ENCODE measurements at regions not wholly inside any gene's neighbourhood (a gene's known extent, or its start where the extent isn't known, plus 50 kb on each side); places are given as distances from the start of the nearest gene placed in this dataset.

DNA sequence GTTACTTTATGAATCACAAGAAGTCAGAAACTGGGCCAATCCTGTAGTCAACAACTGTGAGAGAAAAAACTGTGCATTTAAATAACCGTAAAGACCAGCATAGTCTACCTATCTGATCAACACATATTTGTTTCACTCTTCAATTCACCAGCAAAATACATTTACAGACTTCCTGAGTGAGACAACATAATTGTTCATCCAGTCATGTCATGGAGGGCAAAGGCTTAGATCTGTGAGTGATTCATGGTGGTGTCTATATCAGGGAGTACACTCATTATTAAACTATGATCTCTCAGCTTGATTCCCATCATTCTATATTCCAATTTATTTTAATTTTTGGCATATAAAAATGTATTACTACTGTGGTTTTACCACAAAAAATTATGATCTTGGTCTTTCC is 694.6 kb downstream of the DNAH5 start:
- no peak overlapping the region for H3K4me2 ChIP-seq (ENCODE audit: insufficient read depth, low read length)
- H3K27ac ChIP-seq (ENCODE audit: low read length), result no peak overlapping the region
- no peaks in the 10 kb centered on the region for H3K4me1 ChIP-seq (ENCODE audit: insufficient read depth, low read length)
- H3K9me3 ChIP-seq (ENCODE audit: insufficient read depth, low read length, severe bottlenecking), result no peaks in the 10 kb centered on the region
- no peak overlapping the region for H2AFZ ChIP-seq (ENCODE audit: low read depth, low read length)
- no peaks in the 10 kb centered on the region for H3K27me3 ChIP-seq (ENCODE audit: insufficient read depth, low read length, poor library complexity)
- DNase-seq (no peak), ATAC-seq (ENCODE audit: insufficient read depth, low read depth) (no peak)
- no peak for TF ChIP-seq EZH2 (IDR thresholded peaks at IDR 0.05; ENCODE audit: borderline replicate concordance, low read depth, low read length, severe bottlenecking)
- TF ChIP-seq, protein P1, sequence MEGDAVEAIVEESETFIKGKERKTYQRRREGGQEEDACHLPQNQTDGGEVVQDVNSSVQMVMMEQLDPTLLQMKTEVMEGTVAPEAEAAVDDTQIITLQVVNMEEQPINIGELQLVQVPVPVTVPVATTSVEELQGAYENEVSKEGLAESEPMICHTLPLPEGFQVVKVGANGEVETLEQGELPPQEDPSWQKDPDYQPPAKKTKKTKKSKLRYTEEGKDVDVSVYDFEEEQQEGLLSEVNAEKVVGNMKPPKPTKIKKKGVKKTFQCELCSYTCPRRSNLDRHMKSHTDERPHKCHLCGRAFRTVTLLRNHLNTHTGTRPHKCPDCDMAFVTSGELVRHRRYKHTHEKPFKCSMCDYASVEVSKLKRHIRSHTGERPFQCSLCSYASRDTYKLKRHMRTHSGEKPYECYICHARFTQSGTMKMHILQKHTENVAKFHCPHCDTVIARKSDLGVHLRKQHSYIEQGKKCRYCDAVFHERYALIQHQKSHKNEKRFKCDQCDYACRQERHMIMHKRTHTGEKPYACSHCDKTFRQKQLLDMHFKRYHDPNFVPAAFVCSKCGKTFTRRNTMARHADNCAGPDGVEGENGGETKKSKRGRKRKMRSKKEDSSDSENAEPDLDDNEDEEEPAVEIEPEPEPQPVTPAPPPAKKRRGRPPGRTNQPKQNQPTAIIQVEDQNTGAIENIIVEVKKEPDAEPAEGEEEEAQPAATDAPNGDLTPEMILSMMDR (IDR thresholded peaks at IDR 0.05; ENCODE audit: borderline replicate concordance, extremely low read depth, low read length, poor library complexity, severe bottlenecking), result no peak
- no peaks in the 10 kb centered on the region for H3K79me2 ChIP-seq (ENCODE audit: insufficient read depth, low read length)
- H3K4me3 ChIP-seq (ENCODE audit: low read depth in 1 of 2, low read length in 2 of 2), result no peak overlapping the region
- H3K9ac ChIP-seq (ENCODE audit: low read depth, low read length), result no peak overlapping the region
- H3K36me3 ChIP-seq (ENCODE audit: insufficient read depth, low read length), result no peaks in the 10 kb centered on the region
- no peaks in the 10 kb centered on the region for H4K20me1 ChIP-seq (ENCODE audit: insufficient read depth, low read length)

DNA sequence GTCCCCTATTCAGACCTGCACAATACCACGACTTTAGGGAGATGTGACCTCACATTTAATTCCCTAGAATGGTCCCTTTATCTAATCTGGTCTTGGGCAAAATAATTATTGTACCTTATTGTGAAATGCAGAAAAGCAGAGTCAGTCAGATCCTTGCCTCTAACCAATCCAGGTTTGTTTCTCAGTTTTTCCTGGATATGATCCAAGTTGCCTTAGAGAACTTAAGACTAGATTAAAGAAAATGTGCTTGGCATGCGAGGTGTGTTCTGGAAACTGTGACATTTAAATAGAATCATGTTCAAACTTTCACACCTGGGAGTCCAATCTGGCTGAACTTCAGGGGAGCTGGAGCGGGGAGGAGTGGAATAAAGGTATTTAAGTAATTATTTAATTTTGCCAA is 696.2 kb downstream of the DNAH5 start:
- Histone ChIP-seq H2AFZ (ENCODE audit: low read depth, low read length) (no peak overlapping the region), H3K9ac (ENCODE audit: low read depth, low read length) (no peak overlapping the region), H3K27me3 (ENCODE audit: insufficient read depth, low read length, poor library complexity) (no peaks in the 10 kb centered on the region), H3K4me1 (ENCODE audit: insufficient read depth, low read length) (no peaks in the 10 kb centered on the region), H4K20me1 (ENCODE audit: insufficient read depth, low read length) (no peaks in the 10 kb centered on the region), H3K27ac (ENCODE audit: low read length) (no peak overlapping the region), H3K36me3 (ENCODE audit: insufficient read depth, low read length) (no peaks in the 10 kb centered on the region), H3K4me2 (ENCODE audit: insufficient read depth, low read length) (no peak overlapping the region), H3K4me3 (ENCODE audit: low read depth in 1 of 2, low read length in 2 of 2) (no peak overlapping the region), H3K9me3 (ENCODE audit: insufficient read depth, low read length, severe bottlenecking) (no peaks in the 10 kb centered on the region), H3K79me2 (ENCODE audit: insufficient read depth, low read length) (no peaks in the 10 kb centered on the region)
- TF ChIP-seq EZH2 (IDR thresholded peaks at IDR 0.05; ENCODE audit: borderline replicate concordance, low read depth, low read length, severe bottlenecking), result no peak
- TF ChIP-seq, protein P1 (IDR thresholded peaks at IDR 0.05; ENCODE audit: borderline replicate concordance, extremely low read depth, low read length, poor library complexity, severe bottlenecking), result no peak
- DNase-seq, result no peak
- ATAC-seq (ENCODE audit: insufficient read depth, low read depth), result no peak

- DNase-seq (no peak), ATAC-seq (ENCODE audit: insufficient read depth, low read depth) (no peak)
- H3K79me2 ChIP-seq (ENCODE audit: insufficient read depth, low read length), result no peaks in the 10 kb centered on the region
- H3K9me3 ChIP-seq (ENCODE audit: insufficient read depth, low read length, severe bottlenecking), result no peaks in the 10 kb centered on the region
- no peaks in the 10 kb centered on the region for H4K20me1 ChIP-seq (ENCODE audit: insufficient read depth, low read length)
- H2AFZ ChIP-seq (ENCODE audit: low read depth, low read length), result no peak overlapping the region
- no peak overlapping the region for H3K4me3 ChIP-seq (ENCODE audit: low read depth in 1 of 2, low read length in 2 of 2)
- H3K27ac ChIP-seq (ENCODE audit: low read length), result no peak overlapping the region
- no peak overlapping the region for H3K4me2 ChIP-seq (ENCODE audit: insufficient read depth, low read length)
- H3K9ac ChIP-seq (ENCODE audit: low read depth, low read length), result no peak overlapping the region
- H3K27me3 ChIP-seq (ENCODE audit: insufficient read depth, low read length, poor library complexity), result no peaks in the 10 kb centered on the region
- TF ChIP-seq, protein P1 (IDR thresholded peaks at IDR 0.05; ENCODE audit: borderline replicate concordance, extremely low read depth, low read length, poor library complexity, severe bottlenecking), result no peak
- TF ChIP-seq EZH2 (IDR thresholded peaks at IDR 0.05; ENCODE audit: borderline replicate concordance, low read depth, low read length, severe bottlenecking), result no peak
- H3K36me3 ChIP-seq (ENCODE audit: insufficient read depth, low read length), result no peaks in the 10 kb centered on the region
- no peaks in the 10 kb centered on the region for H3K4me1 ChIP-seq (ENCODE audit: insufficient read depth, low read length)
Measured at GRCh38 chr5:13246053-13246452, 698.4 kb downstream of the DNAH5 start.

DNA sequence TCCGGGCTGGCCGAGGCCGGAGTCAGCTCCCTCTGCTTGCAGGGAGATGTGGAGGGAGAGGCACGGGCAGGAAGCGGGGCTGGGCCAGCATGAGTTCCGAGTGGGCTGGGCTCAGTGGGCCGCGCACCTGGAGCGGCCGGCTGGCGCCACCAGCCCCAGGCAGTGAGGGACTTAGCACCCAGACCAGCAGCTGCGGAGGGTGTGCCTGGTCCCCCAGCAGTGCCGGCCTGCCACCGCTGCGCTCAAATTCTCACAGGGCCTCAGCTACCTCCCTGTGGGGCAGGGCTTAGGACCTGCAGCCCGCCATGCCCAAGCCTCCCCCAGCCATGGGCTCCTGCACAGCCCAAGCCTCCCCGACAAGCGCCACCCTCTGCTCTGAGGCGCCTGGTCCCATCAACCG is 700.3 kb downstream of the DNAH5 start:
- Histone ChIP-seq H2AFZ (ENCODE audit: low read depth, low read length) (no peak overlapping the region), H4K20me1 (ENCODE audit: insufficient read depth, low read length) (no peaks in the 10 kb centered on the region), H3K27me3 (ENCODE audit: insufficient read depth, low read length, poor library complexity) (no peaks in the 10 kb centered on the region), H3K4me3 (ENCODE audit: low read depth in 1 of 2, low read length in 2 of 2) (no peak overlapping the region), H3K4me2 (ENCODE audit: insufficient read depth, low read length) (no peak overlapping the region), H3K79me2 (ENCODE audit: insufficient read depth, low read length) (no peaks in the 10 kb centered on the region), H3K36me3 (ENCODE audit: insufficient read depth, low read length) (no peaks in the 10 kb centered on the region), H3K27ac (ENCODE audit: low read length) (no peak overlapping the region), H3K9me3 (ENCODE audit: insufficient read depth, low read length, severe bottlenecking) (no peaks in the 10 kb centered on the region), H3K9ac (ENCODE audit: low read depth, low read length) (no peak overlapping the region), H3K4me1 (ENCODE audit: insufficient read depth, low read length) (no peaks in the 10 kb centered on the region)
- DNase-seq, result no peak
- TF ChIP-seq, protein P1 (IDR thresholded peaks at IDR 0.05; ENCODE audit: borderline replicate concordance, extremely low read depth, low read length, poor library complexity, severe bottlenecking), result no peak
- no peak for TF ChIP-seq EZH2 (IDR thresholded peaks at IDR 0.05; ENCODE audit: borderline replicate concordance, low read depth, low read length, severe bottlenecking)
- no peak for ATAC-seq (ENCODE audit: insufficient read depth, low read depth)
